GM23338 (cell line): ENCODE measurements at regions not wholly inside any gene's neighbourhood (a gene's known extent, or its start where the extent isn't known, plus 50 kb on each side); places are given as distances from the start of the nearest gene placed in this dataset.
A peak's percentile ranks its signal among the peaks of the same experiment; 100 is the strongest.

Source experiments
- ATAC-seq: fragments of 200-7000 bp; cut with Tn5 transposase; 3 replicates; pipeline ENCODE4 v1.9.1; 2020
- DNase-seq: peaks from one replicate; pipeline ENCODE4 v3.0.0-alpha.2; 2015; ENCODE audit warnings: low spot score
- H2AFZ ChIP-seq: fragments of 200-600 bp; sonication (generic); 2 replicates; pipeline ENCODE4 v1.8.0; 2016; ENCODE audit warnings: antibody characterized with exemption, mild to moderate bottlenecking, moderate library complexity
- H3F3A ChIP-seq: fragments of 200-600 bp; sonication (generic); replicated peaks from 2 replicates; pipeline ENCODE4 v1.8.0; 2017; ENCODE audit warnings: antibody characterized with exemption, mixed run types, low read depth
- H3K27ac ChIP-seq: fragments of 200-600 bp; sonication (generic); 2 replicates; pipeline ENCODE4 v1.6.1; 2016; ENCODE audit warnings: low read depth
- H3K27me3 ChIP-seq: fragments of 200-600 bp; sonication (generic); 2 replicates; pipeline ENCODE4 v1.8.0; 2016; ENCODE audit warnings: mild to moderate bottlenecking, mixed run types, moderate library complexity; ENCODE audit not compliant: insufficient read depth
- H3K36me3 ChIP-seq: fragments of 200-600 bp; sonication (generic); 2 replicates; pipeline ENCODE4 v1.8.0; 2016; ENCODE audit warnings: mild to moderate bottlenecking; ENCODE audit not compliant: insufficient read depth
- H3K4me1 ChIP-seq: fragments of 200-600 bp; sonication (generic); 2 replicates; pipeline ENCODE4 v1.8.0; 2016; ENCODE audit warnings: mild to moderate bottlenecking, moderate library complexity; ENCODE audit not compliant: insufficient read depth
- H3K4me2 ChIP-seq: fragments of 200-600 bp; sonication (generic); 2 replicates; pipeline ENCODE4 v1.7.1; 2017; ENCODE audit warnings: mixed run types
- H3K4me3 ChIP-seq: fragments of 200-600 bp; sonication (generic); 2 replicates; pipeline ENCODE4 v1.6.1; 2016; ENCODE audit warnings: mixed run types
- H3K79me2 ChIP-seq: fragments of 200-600 bp; sonication (generic); replicated peaks from 2 replicates; pipeline ENCODE4 v1.8.0; 2017; ENCODE audit warnings: mild to moderate bottlenecking; ENCODE audit not compliant: insufficient read depth
- H3K9me2 ChIP-seq: fragments of 200-600 bp; sonication (generic); 2 replicates; pipeline ENCODE4 v1.8.0; 2017; ENCODE audit not compliant: insufficient read depth
- H4K20me1 ChIP-seq: fragments of 200-600 bp; sonication (generic); replicated peaks from 2 replicates; pipeline ENCODE4 v1.8.0; 2017; ENCODE audit warnings: mild to moderate bottlenecking; ENCODE audit not compliant: insufficient read depth
- H3K27ac Mint-ChIP-seq: 2 replicates; pipeline ENCODE4 v1.8.0; 2020; ENCODE audit warnings: inconsistent platforms, mild to moderate bottlenecking, moderate library complexity, mixed read lengths
- H3K27me3 Mint-ChIP-seq: 3 replicates; pipeline ENCODE4 v1.8.0; 2022; ENCODE audit warnings: low read depth, mild to moderate bottlenecking, moderate library complexity, mixed read lengths, inconsistent platforms; ENCODE audit not compliant: insufficient read depth, poor library complexity
- H3K36me3 Mint-ChIP-seq: 3 replicates; pipeline ENCODE4 v1.8.0; 2021; ENCODE audit warnings: low read depth, mild to moderate bottlenecking, inconsistent platforms, moderate library complexity, mixed read lengths
- H3K4me1 Mint-ChIP-seq: 3 replicates; pipeline ENCODE4 v1.8.0; 2020; ENCODE audit warnings: mild to moderate bottlenecking, inconsistent platforms, mixed read lengths
- H3K4me3 Mint-ChIP-seq: 3 replicates; pipeline ENCODE4 v1.8.0; 2021; ENCODE audit warnings: moderate library complexity, mild to moderate bottlenecking, inconsistent platforms, mixed read lengths
- H3K9me3 Mint-ChIP-seq: 3 replicates; pipeline ENCODE4 v1.8.0; 2020; ENCODE audit warnings: moderate library complexity, mild to moderate bottlenecking, inconsistent platforms, mixed read lengths
- CTCF ChIP-seq, 2 experiments: fragments of 200-600 bp in 1 of 2; sonication (generic) in 1 of 2; conservative IDR thresholded peaks; 2 replicates each; pipeline versions ENCODE4 v1.5.1 to v1.6.1; 2016 to 2017; ENCODE audit warnings: antibody characterized with exemption in 2 of 2, low read depth in 2 of 2, mild to moderate bottlenecking in 2 of 2, moderate library complexity in 1 of 2
- ETS1 ChIP-seq: IDR thresholded peaks from 2 replicates; pipeline ENCODE4 v1.6.1; 2016; ENCODE audit warnings: antibody characterized with exemption
- EZH2 ChIP-seq: fragments of 200-600 bp; sonication (generic); IDR thresholded peaks from one replicate; pipeline ENCODE4 v1.8.0; 2017; ENCODE audit warnings: antibody characterized with exemption, mild to moderate bottlenecking, low read depth; ENCODE audit not compliant: unreplicated experiment
- EZH2phosphoT487 ChIP-seq: fragments of 200-600 bp; sonication (generic); IDR thresholded peaks from one replicate; pipeline ENCODE4 v1.8.1; 2018; ENCODE audit warnings: antibody characterized with exemption; ENCODE audit not compliant: unreplicated experiment
- JUNB ChIP-seq: IDR thresholded peaks from one replicate; pipeline ENCODE4 v1.6.1; 2016; ENCODE audit warnings: antibody characterized with exemption; ENCODE audit not compliant: unreplicated experiment
- POLR2AphosphoS5 ChIP-seq: IDR thresholded peaks from 2 replicates; pipeline ENCODE4 v1.6.1; 2016; ENCODE audit warnings: antibody characterized with exemption, low read depth
- REST ChIP-seq: IDR thresholded peaks from one replicate; pipeline ENCODE4 v1.6.1; 2018; ENCODE audit warnings: antibody characterized with exemption; ENCODE audit not compliant: unreplicated experiment
- STAT1 ChIP-seq: IDR thresholded peaks from one replicate; pipeline ENCODE4 v1.6.1; 2016; ENCODE audit warnings: antibody characterized with exemption; ENCODE audit not compliant: unreplicated experiment
- ZNF331 ChIP-seq: fragments of 250-450 bp; sonication (Bioruptor Pico); IDR thresholded peaks from 2 replicates; pipeline ENCODE4 v1.5.0; 2020; ENCODE audit warnings: low read depth, mild to moderate bottlenecking, moderate library complexity

- Histone ChIP-seq H4K20me1 (no peaks in the 10 kb centered on the region), H3K36me3 (no peaks in the 10 kb centered on the region), H3K4me3 (no peak overlapping the region), H3K9me2 (0 out of 2 replicates have a peak, but pooled peaks cover 4% of the 10 kb centered on the region), H3K27ac (no peak overlapping the region), H3K27me3 (peaks cover 12% of the 10 kb centered on the region), H2AFZ (no peak overlapping the region), H3K79me2 (no peaks in the 10 kb centered on the region), H3K4me1 (no peaks in the 10 kb centered on the region), H3K4me2 (no peak overlapping the region), H3F3A (no peaks in the 10 kb centered on the region)
- DNase-seq (no peak), ATAC-seq (no peak)
- Mint-ChIP-seq H3K36me3 (peaks cover 24% of the 10 kb centered on the region), H3K27ac (no peak overlapping the region), H3K27me3 (peaks cover 14% of the 10 kb centered on the region), H3K4me3 (no peak overlapping the region), H3K9me3 (peaks cover 84% of the 10 kb centered on the region), H3K4me1 (no peaks in the 10 kb centered on the region)
- TF ChIP-seq ZNF331 (CRISPR knock-in tag) (no peak), ETS1 (no peak), POLR2AphosphoS5 (no peak), STAT1 (no peak)
Observed at GRCh38 chr16:26756633-26757032, 310.1 kb upstream of the C16orf82 start.

- Histone ChIP-seq H4K20me1 (no peaks in the 10 kb centered on the region), H3K79me2 (no peaks in the 10 kb centered on the region), H2AFZ (no peak overlapping the region), H3K9me2 (no peaks in the 10 kb centered on the region), H3K4me2 (no peak overlapping the region), H3K27ac (no peak overlapping the region), H3K4me3 (no peak overlapping the region), H3F3A (no peaks in the 10 kb centered on the region), H3K27me3 (no peaks in the 10 kb centered on the region), H3K4me1 (no peaks in the 10 kb centered on the region), H3K36me3 (no peaks in the 10 kb centered on the region)
- no peak; the same call in 2 of the 3 replicates for ATAC-seq
- DNase-seq = peak; percentile 17
- no peak overlapping the region for H3K27ac Mint-ChIP-seq
- no peak for TF ChIP-seq EZH2phosphoT487
- TF ChIP-seq REST = peak; percentile 66
- peaks cover 91% of the 10 kb centered on the region for H3K9me3 Mint-ChIP-seq
- no peak overlapping the region for H3K4me3 Mint-ChIP-seq
- no peaks in the 10 kb centered on the region for H3K4me1 Mint-ChIP-seq
- peaks cover 20% of the 10 kb centered on the region for H3K36me3 Mint-ChIP-seq
- H3K27me3 Mint-ChIP-seq = peaks cover 7% of the 10 kb centered on the region
Observed at GRCh38 chr16:26762594-26762993, 304.1 kb upstream of the C16orf82 start.

GRCh38 chr16:26765087-26765486 lies 301.6 kb upstream of the C16orf82 start:
- no peaks in the 10 kb centered on the region for H3K9me2 ChIP-seq
- H3K79me2 ChIP-seq = no peaks in the 10 kb centered on the region
- no peak overlapping the region for H3K4me2 ChIP-seq
- H3K4me3 ChIP-seq = no peak overlapping the region
- Mint-ChIP-seq H3K27me3 (peaks cover 2% of the 10 kb centered on the region), H3K36me3 (peaks cover 20% of the 10 kb centered on the region), H3K4me3 (no peak overlapping the region), H3K27ac (no peak overlapping the region), H3K9me3 (peaks cover 93% of the 10 kb centered on the region), H3K4me1 (no peaks in the 10 kb centered on the region)
- H2AFZ ChIP-seq = no peak overlapping the region
- no peaks in the 10 kb centered on the region for H3K27me3 ChIP-seq
- H3F3A ChIP-seq = no peaks in the 10 kb centered on the region
- TF ChIP-seq EZH2 (no peak), ZNF331 (CRISPR knock-in tag) (no peak), JUNB (no peak), CTCF (conservative IDR thresholded peaks at IDR 0.05; ENCODE audit: low read depth in 2 of 2) (peak in 1 of 2 experiments; percentile 45; a peak in 3 of 4 replicates)
- no peak overlapping the region for H3K27ac ChIP-seq
- H3K36me3 ChIP-seq = no peaks in the 10 kb centered on the region
- ATAC-seq (peak; percentile 86), DNase-seq (peak; percentile 22)
- H3K4me1 ChIP-seq = no peaks in the 10 kb centered on the region
- H4K20me1 ChIP-seq = no peaks in the 10 kb centered on the region
